Retinal pigment epithelial cell (primary cell): ENCODE measurements at regions not wholly inside any gene's neighbourhood (a gene's known extent, or its start where the extent isn't known, plus 50 kb on each side); places are given as distances from the start of the nearest gene placed in this dataset.
"Not testable (repeated sequence)": the region's sequence is repeated elsewhere in the genome, so short reads cannot be mapped to it uniquely, and the experiment has no call there.

ENCODE experiments used
- DNase-seq: peaks from one replicate; pipeline ENCODE4 v3.0.0-alpha.2; 2010; ENCODE audit warnings: low read depth
- H3K4me3 ChIP-seq: 2 replicates; pipeline ENCODE4 v1.5.1; 2011; ENCODE audit warnings: mild to moderate bottlenecking, low read length, control low read depth, moderate library complexity
- CTCF ChIP-seq: conservative IDR thresholded peaks from 2 replicates; pipeline ENCODE4 v1.5.1; 2011; ENCODE audit warnings: low read depth, low read length, control low read depth, inconsistent platforms

- TF ChIP-seq CTCF = no peak
- DNase-seq = no peak
- H3K4me3 ChIP-seq = no peak overlapping the region
These were observed 1068.2 kb downstream of the GLUD2 start for GRCh38 chrX:122115604-122116003.

GRCh38 chrX:122119361-122119760, 1064.7 kb upstream of the GRIA3 start:
- TF ChIP-seq CTCF = no peak
- no peak overlapping the region for H3K4me3 ChIP-seq

GRCh38 chrX:122122274-122122673, 1061.8 kb upstream of the GRIA3 start:
- TF ChIP-seq CTCF = no peak
- no peak for DNase-seq
- H3K4me3 ChIP-seq = no peak overlapping the region

More at GRCh38 chrX:122119361-122119760, 1064.7 kb upstream of the GRIA3 start:
- no peak for DNase-seq

- no peak for TF ChIP-seq CTCF
- no peak for DNase-seq
- H3K4me3 ChIP-seq = no peak overlapping the region
These were observed 1050.6 kb upstream of the GRIA3 start for GRCh38 chrX:122133478-122133877.

- no peak for DNase-seq
- H3K4me3 ChIP-seq = no peak overlapping the region
- no peak for TF ChIP-seq CTCF
These were observed 1049.8 kb upstream of the GRIA3 start for GRCh38 chrX:122134291-122134690.

GRCh38 chrX:122135070-122135469, 1049.0 kb upstream of the GRIA3 start:
- DNase-seq = no peak
- TF ChIP-seq CTCF = no peak

GRCh38 chrX:122140219-122140618, 1043.9 kb upstream of the GRIA3 start:
- DNase-seq, H3K4me3 ChIP-seq: not testable (repeated sequence)

More at GRCh38 chrX:122135070-122135469, 1049.0 kb upstream of the GRIA3 start:
- H3K4me3 ChIP-seq = no peak overlapping the region

GRCh38 chrX:122154019-122154418, 1030.1 kb upstream of the GRIA3 start:
- DNase-seq = no peak
- no peak overlapping the region for H3K4me3 ChIP-seq
- no peak for TF ChIP-seq CTCF
